GM12878 (cell line): ENCODE measurements at regions not wholly inside any gene's neighbourhood (a gene's known extent, or its start where the extent isn't known, plus 50 kb on each side); places are given as distances from the start of the nearest gene placed in this dataset.

Source experiments
- ATAC-seq: fragments of 200-7000 bp; cut with Tn5 transposase; 3 replicates; pipeline ENCODE4 v1.9.1; 2020; ENCODE audit warnings: mild to moderate bottlenecking, moderate library complexity
- BruUV-seq: library from RNA; stranded (reverse); fragments of 400-500 nt; replicated peaks from 2 replicates; lab custom pipeline; 2021; lab: Mats Ljungman, UMichigan
- CTCF ChIA-PET: fragments of 300-600 bp; sonication (Branson Sonifier 250); formaldehyde crosslinking; extraction: SDS; loops from one replicate; lab custom pipeline; 2021; ENCODE audit warnings: inconsistent platforms; lab: Yijun Ruan, JAX
- POLR2A ChIA-PET: fragments of 350-600 bp; formaldehyde crosslinking; extraction: SDS; loops from one replicate; lab custom pipeline; 2021; ENCODE audit warnings: inconsistent platforms; lab: Charles Lee
- RAD21 ChIA-PET: fragments of 300-600 bp; sonication (Branson Sonifier 250); formaldehyde crosslinking; loops from one replicate; lab custom pipeline; 2023; ENCODE audit warnings: antibody characterized with exemption; ENCODE audit not compliant: unreplicated experiment; lab: Charles Lee
- SMC1A ChIA-PET: fragments of 300-600 bp; sonication (Branson Sonifier 250); formaldehyde crosslinking; loops from one replicate; lab custom pipeline; 2023; ENCODE audit not compliant: unreplicated experiment, uncharacterized antibody; lab: Charles Lee
- DNase-seq: peaks from one replicate; pipeline ENCODE4 v3.0.0-alpha.2; 2011; ENCODE audit warnings: low read depth, low spot score
- FAIRE-seq: peaks from 3 replicates; lab custom pipeline; 2011; peaks lifted over from hg19 to GRCh38; lab: Jason Lieb, UNC
- H2AFZ ChIP-seq: 2 replicates; pipeline ENCODE4 v1.6.0; 2011; ENCODE audit warnings: low read depth, low read length, control low read depth; ENCODE audit not compliant: control insufficient read depth
- H3K27ac ChIP-seq: 2 replicates; pipeline ENCODE4 v1.5.1; 2011; ENCODE audit warnings: control low read depth; ENCODE audit not compliant: control insufficient read depth, insufficient read depth
- H3K27me3 ChIP-seq, 2 experiments: replicated peaks in 1 of 2; 2 replicates each; pipeline versions ENCODE4 v1.6.0 to v1.6.1; 2011; ENCODE audit warnings: low read length in 1 of 2; ENCODE audit not compliant: control insufficient read depth in 2 of 2, insufficient read depth in 2 of 2
- H3K36me3 ChIP-seq, 2 experiments: 2 replicates each; pipeline ENCODE4 v1.5.1; 2011; ENCODE audit warnings: low read length in 1 of 2; ENCODE audit not compliant: control insufficient read depth in 2 of 2, insufficient read depth in 2 of 2
- H3K4me1 ChIP-seq: 2 replicates; pipeline ENCODE4 v1.6.1; 2011; ENCODE audit warnings: mild to moderate bottlenecking, low read length, moderate library complexity, mixed read lengths; ENCODE audit not compliant: control insufficient read depth, insufficient read depth
- H3K4me2 ChIP-seq: 2 replicates; pipeline ENCODE4 v1.6.0; 2011; ENCODE audit warnings: control low read depth; ENCODE audit not compliant: control insufficient read depth, insufficient read depth
- H3K4me3 ChIP-seq: fragments of 200-600 bp; sonication (generic); 2 replicates; pipeline ENCODE4 v1.5.1; 2016
- H3K79me2 ChIP-seq: 2 replicates; pipeline ENCODE4 v1.6.0; 2011; ENCODE audit warnings: low read length; ENCODE audit not compliant: control insufficient read depth, insufficient read depth
- H3K9ac ChIP-seq: 2 replicates; pipeline ENCODE4 v1.8.0; 2011; ENCODE audit warnings: low read length, control low read depth, mixed read lengths; ENCODE audit not compliant: control insufficient read depth, insufficient read depth
- H3K9me3 ChIP-seq: replicated peaks from 3 replicates; pipeline ENCODE4 v1.5.1; 2011; ENCODE audit warnings: mild to moderate bottlenecking, low read length; ENCODE audit not compliant: control insufficient read depth, insufficient read depth
- H4K20me1 ChIP-seq: 2 replicates; pipeline ENCODE4 v1.6.0; 2011; ENCODE audit not compliant: control insufficient read depth, insufficient read depth
- ATF7 ChIP-seq: fragments of 450-650 bp; IDR thresholded peaks from 2 replicates; pipeline ENCODE4 v1.6.1; 2016; ENCODE audit warnings: low read depth, mild to moderate bottlenecking
- CEBPB ChIP-seq, 2 experiments: fragments of 150-350 bp in 1 of 2; IDR thresholded peaks; 2 replicates each; pipeline ENCODE4 v1.6.1; 2012 to 2014; ENCODE audit warnings: low read depth in 2 of 2, low read length in 2 of 2, borderline replicate concordance in 1 of 2, inconsistent platforms in 1 of 2
- FOXM1 ChIP-seq: IDR thresholded peaks from 2 replicates; pipeline ENCODE4 v1.6.1; 2012; ENCODE audit warnings: low read depth, mild to moderate bottlenecking, inconsistent platforms, low read length, moderate library complexity
- POU2F2 ChIP-seq: IDR thresholded peaks from 3 replicates; pipeline ENCODE4 v1.6.1; 2011; ENCODE audit warnings: low read depth, mild to moderate bottlenecking, low read length, borderline replicate concordance
- STAT1 ChIP-seq: fragments of 450-650 bp; conservative IDR thresholded peaks from 2 replicates; pipeline ENCODE4 v1.6.1; 2014; ENCODE audit warnings: antibody characterized with exemption, mild to moderate bottlenecking
- SUPT20H ChIP-seq: IDR thresholded peaks from 2 replicates; pipeline ENCODE4 v1.6.1; 2011; ENCODE audit warnings: low read depth, mild to moderate bottlenecking, low read length, moderate library complexity, borderline replicate concordance; ENCODE audit not compliant: control insufficient read depth
- YY1 ChIP-seq: IDR thresholded peaks from 2 replicates; pipeline ENCODE4 v1.6.1; 2011; ENCODE audit warnings: low read depth, mild to moderate bottlenecking, low read length
- WGBS: methylation state at CpG from one replicate; pipeline ENCODE4 v1.1.6; 2016; ENCODE audit warnings: low lambda C conversion rate; ENCODE audit not compliant: insufficient replicate concordance, insufficient coverage; ENCODE audit errors: missing lambda C conversion rate; 5-methylcytosine and 5-hydroxymethylcytosine counted together
- in situ Hi-C: fragments of 300-500 bp; cut with MboI; formaldehyde crosslinking; loops from 9 replicates; pipeline ENCODE4 v1.14.3; 2018; ENCODE audit warnings: mixed read lengths
- intact Hi-C: fragments of 100-400 bp; cut with micrococcal nuclease; formaldehyde crosslinking; loops from one replicate; pipeline ENCODE4 v1.14.2; 2022; ENCODE audit not compliant: unreplicated experiment
- TF ChIP-seq, protein P1 (sequence below): IDR thresholded peaks from 2 replicates; pipeline ENCODE4 v1.6.1; 2012; ENCODE audit warnings: low read length, inconsistent platforms
- TF ChIP-seq, protein P2 (sequence below): fragments of 150-350 bp; IDR thresholded peaks from 2 replicates; pipeline ENCODE4 v1.6.1; 2016; ENCODE audit warnings: low read depth, low read length
- TF ChIP-seq, protein P3 (sequence below): fragments of 450-650 bp; IDR thresholded peaks from 2 replicates; pipeline ENCODE4 v1.6.1; 2018; ENCODE audit warnings: borderline replicate concordance, mild to moderate bottlenecking; ENCODE audit not compliant: partially characterized antibody
- TF ChIP-seq, protein P4 (sequence below): fragments of 450-650 bp; IDR thresholded peaks from 2 replicates; pipeline ENCODE4 v1.6.1; 2017; ENCODE audit warnings: mild to moderate bottlenecking, moderate library complexity

DNA sequence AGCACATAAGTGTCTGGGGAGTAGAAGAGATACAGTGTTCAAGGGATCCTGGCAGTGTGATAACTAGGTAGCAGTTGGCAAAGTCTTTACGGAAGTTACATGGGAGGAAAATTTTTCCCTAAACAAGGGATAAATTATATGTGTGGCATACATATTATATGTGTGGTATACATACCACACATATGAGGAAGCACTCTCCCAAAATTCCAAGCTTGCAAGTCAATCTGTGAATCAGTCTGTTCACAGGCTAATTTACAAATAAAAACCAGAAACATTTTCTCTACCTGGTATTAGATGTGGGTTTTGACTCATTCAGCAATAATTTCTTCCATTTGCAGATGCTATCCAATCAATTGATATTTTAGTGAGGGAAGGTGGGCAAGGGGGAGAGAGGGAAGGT, 110.0 kb downstream of the ISOC1 start:
- H3K79me2 ChIP-seq = no peaks in the 10 kb centered on the region
- no peak overlapping the region for H3K4me2 ChIP-seq
- no peak overlapping the region for H3K4me3 ChIP-seq
- intact Hi-C loops (no loop called here), in situ Hi-C loops (no loop called here)
- CTCF ChIA-PET = no interaction called here
- no peaks in the 10 kb centered on the region for H4K20me1 ChIP-seq
- POLR2A ChIA-PET = no interaction called here
- no peak overlapping the region for H3K9ac ChIP-seq
- RAD21 ChIA-PET = no interaction called here
- no peaks in the 10 kb centered on the region for H3K36me3 ChIP-seq
- BruUV-seq = no TSS peak
- no peak for DNase-seq
- no peaks in the 10 kb centered on the region for H3K27me3 ChIP-seq
- H2AFZ ChIP-seq = no peak overlapping the region
- no peak for FAIRE-seq
- H3K27ac ChIP-seq = no peak overlapping the region
- WGBS = 86% methylated on average over 1 of the region's 1 CpG
- SMC1A ChIA-PET = interaction anchor here (0.7 kb wide), 1 partner anchor 226 kb away, joined by 3 read pairs; no protein-coding TSS in a partner anchor
- no peaks in the 10 kb centered on the region for H3K9me3 ChIP-seq
- no peak for ATAC-seq
- H3K4me1 ChIP-seq = no peaks in the 10 kb centered on the region
- TF ChIP-seq, protein P1, sequence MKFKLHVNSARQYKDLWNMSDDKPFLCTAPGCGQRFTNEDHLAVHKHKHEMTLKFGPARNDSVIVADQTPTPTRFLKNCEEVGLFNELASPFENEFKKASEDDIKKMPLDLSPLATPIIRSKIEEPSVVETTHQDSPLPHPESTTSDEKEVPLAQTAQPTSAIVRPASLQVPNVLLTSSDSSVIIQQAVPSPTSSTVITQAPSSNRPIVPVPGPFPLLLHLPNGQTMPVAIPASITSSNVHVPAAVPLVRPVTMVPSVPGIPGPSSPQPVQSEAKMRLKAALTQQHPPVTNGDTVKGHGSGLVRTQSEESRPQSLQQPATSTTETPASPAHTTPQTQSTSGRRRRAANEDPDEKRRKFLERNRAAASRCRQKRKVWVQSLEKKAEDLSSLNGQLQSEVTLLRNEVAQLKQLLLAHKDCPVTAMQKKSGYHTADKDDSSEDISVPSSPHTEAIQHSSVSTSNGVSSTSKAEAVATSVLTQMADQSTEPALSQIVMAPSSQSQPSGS = no peak
- TF ChIP-seq, protein P2, sequence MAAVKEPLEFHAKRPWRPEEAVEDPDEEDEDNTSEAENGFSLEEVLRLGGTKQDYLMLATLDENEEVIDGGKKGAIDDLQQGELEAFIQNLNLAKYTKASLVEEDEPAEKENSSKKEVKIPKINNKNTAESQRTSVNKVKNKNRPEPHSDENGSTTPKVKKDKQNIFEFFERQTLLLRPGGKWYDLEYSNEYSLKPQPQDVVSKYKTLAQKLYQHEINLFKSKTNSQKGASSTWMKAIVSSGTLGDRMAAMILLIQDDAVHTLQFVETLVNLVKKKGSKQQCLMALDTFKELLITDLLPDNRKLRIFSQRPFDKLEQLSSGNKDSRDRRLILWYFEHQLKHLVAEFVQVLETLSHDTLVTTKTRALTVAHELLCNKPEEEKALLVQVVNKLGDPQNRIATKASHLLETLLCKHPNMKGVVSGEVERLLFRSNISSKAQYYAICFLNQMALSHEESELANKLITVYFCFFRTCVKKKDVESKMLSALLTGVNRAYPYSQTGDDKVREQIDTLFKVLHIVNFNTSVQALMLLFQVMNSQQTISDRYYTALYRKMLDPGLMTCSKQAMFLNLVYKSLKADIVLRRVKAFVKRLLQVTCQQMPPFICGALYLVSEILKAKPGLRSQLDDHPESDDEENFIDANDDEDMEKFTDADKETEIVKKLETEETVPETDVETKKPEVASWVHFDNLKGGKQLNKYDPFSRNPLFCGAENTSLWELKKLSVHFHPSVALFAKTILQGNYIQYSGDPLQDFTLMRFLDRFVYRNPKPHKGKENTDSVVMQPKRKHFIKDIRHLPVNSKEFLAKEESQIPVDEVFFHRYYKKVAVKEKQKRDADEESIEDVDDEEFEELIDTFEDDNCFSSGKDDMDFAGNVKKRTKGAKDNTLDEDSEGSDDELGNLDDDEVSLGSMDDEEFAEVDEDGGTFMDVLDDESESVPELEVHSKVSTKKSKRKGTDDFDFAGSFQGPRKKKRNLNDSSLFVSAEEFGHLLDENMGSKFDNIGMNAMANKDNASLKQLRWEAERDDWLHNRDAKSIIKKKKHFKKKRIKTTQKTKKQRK = no peak
- TF ChIP-seq, protein P3, sequence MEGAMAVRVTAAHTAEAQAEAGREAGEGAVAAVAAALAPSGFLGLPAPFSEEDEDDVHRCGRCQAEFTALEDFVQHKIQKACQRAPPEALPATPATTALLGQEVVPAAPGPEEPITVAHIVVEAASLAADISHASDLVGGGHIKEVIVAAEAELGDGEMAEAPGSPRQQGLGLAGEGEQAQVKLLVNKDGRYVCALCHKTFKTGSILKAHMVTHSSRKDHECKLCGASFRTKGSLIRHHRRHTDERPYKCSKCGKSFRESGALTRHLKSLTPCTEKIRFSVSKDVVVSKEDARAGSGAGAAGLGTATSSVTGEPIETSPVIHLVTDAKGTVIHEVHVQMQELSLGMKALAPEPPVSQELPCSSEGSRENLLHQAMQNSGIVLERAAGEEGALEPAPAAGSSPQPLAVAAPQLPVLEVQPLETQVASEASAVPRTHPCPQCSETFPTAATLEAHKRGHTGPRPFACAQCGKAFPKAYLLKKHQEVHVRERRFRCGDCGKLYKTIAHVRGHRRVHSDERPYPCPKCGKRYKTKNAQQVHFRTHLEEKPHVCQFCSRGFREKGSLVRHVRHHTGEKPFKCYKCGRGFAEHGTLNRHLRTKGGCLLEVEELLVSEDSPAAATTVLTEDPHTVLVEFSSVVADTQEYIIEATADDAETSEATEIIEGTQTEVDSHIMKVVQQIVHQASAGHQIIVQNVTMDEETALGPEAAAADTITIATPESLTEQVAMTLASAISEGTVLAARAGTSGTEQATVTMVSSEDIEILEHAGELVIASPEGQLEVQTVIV = no peak
- TF ChIP-seq STAT1 (no peak), YY1 (no peak), ATF7 (no peak), FOXM1 (no peak), CEBPB (IDR thresholded peaks at IDR 0.05; ENCODE audit: borderline replicate concordance in 1 of 2, low read depth in 2 of 2, low read length in 2 of 2) (no peak), POU2F2 (no peak), SUPT20H (no peak)
- TF ChIP-seq, protein P4, sequence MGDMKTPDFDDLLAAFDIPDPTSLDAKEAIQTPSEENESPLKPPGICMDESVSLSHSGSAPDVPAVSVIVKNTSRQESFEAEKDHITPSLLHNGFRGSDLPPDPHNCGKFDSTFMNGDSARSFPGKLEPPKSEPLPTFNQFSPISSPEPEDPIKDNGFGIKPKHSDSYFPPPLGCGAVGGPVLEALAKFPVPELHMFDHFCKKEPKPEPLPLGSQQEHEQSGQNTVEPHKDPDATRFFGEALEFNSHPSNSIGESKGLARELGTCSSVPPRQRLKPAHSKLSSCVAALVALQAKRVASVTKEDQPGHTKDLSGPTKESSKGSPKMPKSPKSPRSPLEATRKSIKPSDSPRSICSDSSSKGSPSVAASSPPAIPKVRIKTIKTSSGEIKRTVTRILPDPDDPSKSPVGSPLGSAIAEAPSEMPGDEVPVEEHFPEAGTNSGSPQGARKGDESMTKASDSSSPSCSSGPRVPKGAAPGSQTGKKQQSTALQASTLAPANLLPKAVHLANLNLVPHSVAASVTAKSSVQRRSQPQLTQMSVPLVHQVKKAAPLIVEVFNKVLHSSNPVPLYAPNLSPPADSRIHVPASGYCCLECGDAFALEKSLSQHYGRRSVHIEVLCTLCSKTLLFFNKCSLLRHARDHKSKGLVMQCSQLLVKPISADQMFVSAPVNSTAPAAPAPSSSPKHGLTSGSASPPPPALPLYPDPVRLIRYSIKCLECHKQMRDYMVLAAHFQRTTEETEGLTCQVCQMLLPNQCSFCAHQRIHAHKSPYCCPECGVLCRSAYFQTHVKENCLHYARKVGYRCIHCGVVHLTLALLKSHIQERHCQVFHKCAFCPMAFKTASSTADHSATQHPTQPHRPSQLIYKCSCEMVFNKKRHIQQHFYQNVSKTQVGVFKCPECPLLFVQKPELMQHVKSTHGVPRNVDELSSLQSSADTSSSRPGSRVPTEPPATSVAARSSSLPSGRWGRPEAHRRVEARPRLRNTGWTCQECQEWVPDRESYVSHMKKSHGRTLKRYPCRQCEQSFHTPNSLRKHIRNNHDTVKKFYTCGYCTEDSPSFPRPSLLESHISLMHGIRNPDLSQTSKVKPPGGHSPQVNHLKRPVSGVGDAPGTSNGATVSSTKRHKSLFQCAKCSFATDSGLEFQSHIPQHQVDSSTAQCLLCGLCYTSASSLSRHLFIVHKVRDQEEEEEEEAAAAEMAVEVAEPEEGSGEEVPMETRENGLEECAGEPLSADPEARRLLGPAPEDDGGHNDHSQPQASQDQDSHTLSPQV = no peak
